ENCODE measurements at regions not wholly inside any gene's neighbourhood (a gene's known extent, or its start where the extent isn't known, plus 50 kb on each side); places are given as distances from the start of the nearest gene placed in this dataset.

DNA sequence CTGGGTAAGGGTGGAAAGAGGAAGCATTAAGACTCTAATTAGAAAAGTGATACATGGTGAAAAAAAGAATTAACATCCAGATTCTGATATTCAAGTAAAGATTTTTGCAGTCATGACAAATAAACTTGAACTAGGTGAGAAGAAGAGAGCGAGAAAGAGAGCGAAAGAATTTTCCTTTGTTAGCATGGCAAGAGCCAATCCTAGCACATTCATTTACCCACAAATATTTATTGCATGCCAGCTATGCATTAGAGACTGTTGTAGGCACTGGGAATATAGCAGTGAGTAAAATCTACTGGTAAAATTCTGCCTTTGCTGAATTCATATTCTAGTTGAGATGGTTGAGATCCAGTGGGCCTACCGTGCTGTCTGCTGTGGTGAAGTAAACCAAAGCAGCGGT, 177.9 kb upstream of the DPH6 start:
- DNase-seq (no peak), ATAC-seq (ENCODE audit: insufficient read depth, low read depth) (no peak)
- no peak for TF ChIP-seq EZH2 (IDR thresholded peaks at IDR 0.05; ENCODE audit: borderline replicate concordance, low read depth, low read length, severe bottlenecking)
- no peak for TF ChIP-seq CTCF (IDR thresholded peaks at IDR 0.05; ENCODE audit: borderline replicate concordance, extremely low read depth, low read length, poor library complexity, severe bottlenecking)
- Histone ChIP-seq H4K20me1 (ENCODE audit: insufficient read depth, low read length) (no peaks in the 10 kb centered on the region), H3K36me3 (ENCODE audit: insufficient read depth, low read length) (no peaks in the 10 kb centered on the region), H3K4me2 (ENCODE audit: insufficient read depth, low read length) (no peak overlapping the region), H3K9ac (ENCODE audit: low read depth, low read length) (no peak overlapping the region), H3K4me3 (ENCODE audit: low read depth in 1 of 2, low read length in 2 of 2) (no peak overlapping the region), H2AFZ (ENCODE audit: low read depth, low read length) (no peak overlapping the region), H3K79me2 (ENCODE audit: insufficient read depth, low read length) (no peaks in the 10 kb centered on the region), H3K4me1 (ENCODE audit: insufficient read depth, low read length) (no peaks in the 10 kb centered on the region), H3K9me3 (ENCODE audit: insufficient read depth, low read length, severe bottlenecking) (no peaks in the 10 kb centered on the region), H3K27me3 (ENCODE audit: insufficient read depth, low read length, poor library complexity) (no peaks in the 10 kb centered on the region), H3K27ac (ENCODE audit: low read length) (no peak overlapping the region)

- no peak for DNase-seq
- no peak overlapping the region for H3K9ac ChIP-seq (ENCODE audit: low read depth, low read length)
- no peaks in the 10 kb centered on the region for H4K20me1 ChIP-seq (ENCODE audit: insufficient read depth, low read length)
- TF ChIP-seq CTCF (IDR thresholded peaks at IDR 0.05; ENCODE audit: borderline replicate concordance, extremely low read depth, low read length, poor library complexity, severe bottlenecking) (no peak), EZH2 (IDR thresholded peaks at IDR 0.05; ENCODE audit: borderline replicate concordance, low read depth, low read length, severe bottlenecking) (no peak)
- no peak for ATAC-seq (ENCODE audit: insufficient read depth, low read depth)
- H3K27me3 ChIP-seq (ENCODE audit: insufficient read depth, low read length, poor library complexity) = no peaks in the 10 kb centered on the region
- H2AFZ ChIP-seq (ENCODE audit: low read depth, low read length) = no peak overlapping the region
- H3K4me3 ChIP-seq (ENCODE audit: low read depth in 1 of 2, low read length in 2 of 2) = no peak overlapping the region
- no peak overlapping the region for H3K4me2 ChIP-seq (ENCODE audit: insufficient read depth, low read length)
- H3K27ac ChIP-seq (ENCODE audit: low read length) = no peak overlapping the region
- H3K36me3 ChIP-seq (ENCODE audit: insufficient read depth, low read length) = no peaks in the 10 kb centered on the region
- no peaks in the 10 kb centered on the region for H3K79me2 ChIP-seq (ENCODE audit: insufficient read depth, low read length)
- H3K9me3 ChIP-seq (ENCODE audit: insufficient read depth, low read length, severe bottlenecking) = no peaks in the 10 kb centered on the region
- H3K4me1 ChIP-seq (ENCODE audit: insufficient read depth, low read length) = no peaks in the 10 kb centered on the region
Measured at GRCh38 chr15:35724626-35725025, 178.7 kb upstream of the DPH6 start.

- H2AFZ ChIP-seq (ENCODE audit: low read depth, low read length) = no peak overlapping the region
- ATAC-seq (ENCODE audit: insufficient read depth, low read depth) = no peak
Measured at GRCh38 chr15:35725353-35725752, 179.4 kb upstream of the DPH6 start.

More at GRCh38 chr15:35725353-35725752, 179.4 kb upstream of the DPH6 start:
- Histone ChIP-seq H3K4me2 (ENCODE audit: insufficient read depth, low read length) (no peak overlapping the region), H3K27ac (ENCODE audit: low read length) (no peak overlapping the region), H3K9ac (ENCODE audit: low read depth, low read length) (no peak overlapping the region), H3K9me3 (ENCODE audit: insufficient read depth, low read length, severe bottlenecking) (no peaks in the 10 kb centered on the region), H3K4me3 (ENCODE audit: low read depth in 1 of 2, low read length in 2 of 2) (no peak overlapping the region), H3K36me3 (ENCODE audit: insufficient read depth, low read length) (no peaks in the 10 kb centered on the region), H3K27me3 (ENCODE audit: insufficient read depth, low read length, poor library complexity) (no peaks in the 10 kb centered on the region), H3K4me1 (ENCODE audit: insufficient read depth, low read length) (no peaks in the 10 kb centered on the region), H4K20me1 (ENCODE audit: insufficient read depth, low read length) (no peaks in the 10 kb centered on the region), H3K79me2 (ENCODE audit: insufficient read depth, low read length) (no peaks in the 10 kb centered on the region)
- no peak for DNase-seq
- no peak for TF ChIP-seq EZH2 (IDR thresholded peaks at IDR 0.05; ENCODE audit: borderline replicate concordance, low read depth, low read length, severe bottlenecking)
- TF ChIP-seq CTCF (IDR thresholded peaks at IDR 0.05; ENCODE audit: borderline replicate concordance, extremely low read depth, low read length, poor library complexity, severe bottlenecking) = no peak

Data from DND-41 (cell line).